PC-3 (cell line): ENCODE measurements at regions not wholly inside any gene's neighbourhood (a gene's known extent, or its start where the extent isn't known, plus 50 kb on each side); places are given as distances from the start of the nearest gene placed in this dataset.

ENCODE experiments used
- EZH2 ChIP-seq: fragments of 300-600 bp; sonication (generic); IDR thresholded peaks from one replicate; pipeline ENCODE4 v1.6.1; 2017; ENCODE audit warnings: antibody characterized with exemption, mild to moderate bottlenecking, low read length; ENCODE audit not compliant: unreplicated experiment
- EZH2phosphoT487 ChIP-seq: fragments of 300-600 bp; sonication (generic); IDR thresholded peaks from 2 replicates; pipeline ENCODE4 v1.6.1; 2018; ENCODE audit warnings: mild to moderate bottlenecking, antibody characterized with exemption, low read length, borderline replicate concordance
- TF ChIP-seq, protein P1 (sequence below): fragments of 300-600 bp; sonication (generic); conservative IDR thresholded peaks from 2 replicates; pipeline ENCODE4 v1.5.1; 2017; ENCODE audit warnings: antibody characterized with exemption, low read depth, mild to moderate bottlenecking, low read length

DNA sequence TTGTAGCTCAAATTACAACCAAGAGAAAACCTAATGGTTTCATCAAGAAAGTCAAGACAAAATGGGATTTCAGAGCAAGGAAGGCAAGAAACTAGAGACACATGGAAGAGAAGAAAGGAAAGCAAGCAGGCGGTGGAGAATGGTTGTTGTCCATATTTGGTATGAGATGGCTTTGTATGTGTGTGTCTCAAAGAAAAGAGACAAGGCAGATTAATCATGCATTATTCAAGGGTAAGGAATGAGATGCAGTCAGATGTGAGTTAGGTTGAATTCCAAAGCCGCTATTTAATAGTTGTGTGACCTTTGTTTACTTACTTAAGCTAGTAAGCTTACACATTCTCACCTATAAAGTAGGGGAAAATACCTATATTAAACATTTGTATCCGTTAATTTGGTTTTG, 1029.6 kb downstream of the CDH11 start:
- TF ChIP-seq, protein P1, sequence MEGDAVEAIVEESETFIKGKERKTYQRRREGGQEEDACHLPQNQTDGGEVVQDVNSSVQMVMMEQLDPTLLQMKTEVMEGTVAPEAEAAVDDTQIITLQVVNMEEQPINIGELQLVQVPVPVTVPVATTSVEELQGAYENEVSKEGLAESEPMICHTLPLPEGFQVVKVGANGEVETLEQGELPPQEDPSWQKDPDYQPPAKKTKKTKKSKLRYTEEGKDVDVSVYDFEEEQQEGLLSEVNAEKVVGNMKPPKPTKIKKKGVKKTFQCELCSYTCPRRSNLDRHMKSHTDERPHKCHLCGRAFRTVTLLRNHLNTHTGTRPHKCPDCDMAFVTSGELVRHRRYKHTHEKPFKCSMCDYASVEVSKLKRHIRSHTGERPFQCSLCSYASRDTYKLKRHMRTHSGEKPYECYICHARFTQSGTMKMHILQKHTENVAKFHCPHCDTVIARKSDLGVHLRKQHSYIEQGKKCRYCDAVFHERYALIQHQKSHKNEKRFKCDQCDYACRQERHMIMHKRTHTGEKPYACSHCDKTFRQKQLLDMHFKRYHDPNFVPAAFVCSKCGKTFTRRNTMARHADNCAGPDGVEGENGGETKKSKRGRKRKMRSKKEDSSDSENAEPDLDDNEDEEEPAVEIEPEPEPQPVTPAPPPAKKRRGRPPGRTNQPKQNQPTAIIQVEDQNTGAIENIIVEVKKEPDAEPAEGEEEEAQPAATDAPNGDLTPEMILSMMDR: no peak
- TF ChIP-seq EZH2phosphoT487 (no peak), EZH2 (no peak)
